GM12892 (cell line): ENCODE measurements at regions not wholly inside any gene's neighbourhood (a gene's known extent, or its start where the extent isn't known, plus 50 kb on each side); places are given as distances from the start of the nearest gene placed in this dataset.

Experiments used
- POLR2A ChIP-seq: IDR thresholded peaks from 2 replicates; pipeline ENCODE4 v1.6.1; 2011; ENCODE audit warnings: low read depth, low read length, control low read depth
- POLR2AphosphoS5 ChIP-seq: IDR thresholded peaks from 2 replicates; pipeline ENCODE4 v1.6.1; 2011; ENCODE audit warnings: low read depth, low read length, control low read depth
- TAF1 ChIP-seq: IDR thresholded peaks from 2 replicates; pipeline ENCODE4 v1.6.1; 2011; ENCODE audit warnings: low read depth, mild to moderate bottlenecking, control low read depth, low read length, borderline replicate concordance

DNA sequence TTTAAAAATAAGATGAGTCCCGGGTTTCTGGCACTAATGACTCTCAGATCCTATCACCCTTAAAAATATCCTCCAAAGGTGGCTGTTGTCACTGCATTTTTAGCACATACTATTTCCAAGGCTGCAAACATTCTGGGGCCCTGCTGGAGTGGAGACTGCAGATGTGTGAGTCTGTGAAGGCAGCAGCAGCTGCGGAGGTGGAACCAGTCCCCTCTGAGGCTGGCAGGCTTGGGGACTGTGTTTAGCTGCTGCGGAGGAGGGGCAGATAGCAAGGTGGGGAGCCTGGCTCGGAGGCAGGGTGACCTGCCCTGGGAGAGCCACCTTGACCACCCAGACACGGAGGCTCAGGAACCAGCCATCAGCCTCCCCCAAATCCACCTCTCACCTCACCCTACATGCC is 77.0 kb downstream of the C5orf15 start:
- TF ChIP-seq POLR2A (no peak), POLR2AphosphoS5 (no peak), TAF1 (no peak)
